H1 (cell line): ENCODE measurements at regions not wholly inside any gene's neighbourhood (a gene's known extent, or its start where the extent isn't known, plus 50 kb on each side); places are given as distances from the start of the nearest gene placed in this dataset.

Experiments used
- ASH2L ChIP-seq: fragments of 200-600, 300-600 bp; sonication (generic); IDR thresholded peaks from one replicate; pipeline ENCODE4 v1.7.1; 2017; ENCODE audit warnings: low read length
- ATF3 ChIP-seq: IDR thresholded peaks from 2 replicates; pipeline ENCODE4 v1.6.1; 2011; ENCODE audit warnings: low read depth, mild to moderate bottlenecking, low read length; ENCODE audit not compliant: insufficient read depth
- BRCA1 ChIP-seq: IDR thresholded peaks from 2 replicates; pipeline ENCODE4 v1.6.1; 2012; ENCODE audit warnings: low read depth, low read length, improper control_type of control experiment
- CBX5 ChIP-seq: fragments of 300-800, 300-1000 bp; sonication (generic); IDR thresholded peaks from 2 replicates; pipeline ENCODE4 v1.7.1; 2016; ENCODE audit warnings: antibody characterized with exemption, low read length, low read depth
- CBX8 ChIP-seq: fragments of 300-800, 300-1000 bp; sonication (generic); IDR thresholded peaks from 2 replicates; pipeline ENCODE4 v1.7.1; 2016; ENCODE audit warnings: low read depth, low read length, borderline replicate concordance
- E2F6 ChIP-seq: IDR thresholded peaks from 2 replicates; pipeline ENCODE4 v1.6.1; 2012; ENCODE audit warnings: inconsistent platforms
- GTF2F1 ChIP-seq: IDR thresholded peaks from 2 replicates; pipeline ENCODE4 v1.6.1; 2012; ENCODE audit warnings: low read depth, low read length, improper control_type of control experiment, borderline replicate concordance
- HDAC2 ChIP-seq, 2 experiments: fragments of 300-600 bp in 1 of 2; sonication (generic) in 1 of 2; IDR thresholded peaks; 2 replicates each; pipeline ENCODE4 v1.6.1; 2011 to 2012; ENCODE audit warnings: low read depth in 2 of 2, low read length in 2 of 2, mild to moderate bottlenecking in 2 of 2, moderate library complexity in 2 of 2, borderline replicate concordance in 1 of 2, inconsistent platforms in 1 of 2
- JUND ChIP-seq: IDR thresholded peaks from 2 replicates; pipeline ENCODE4 v1.6.1; 2011; ENCODE audit warnings: mild to moderate bottlenecking, improper control_type of control experiment, low read length
- KDM1A ChIP-seq: fragments of 200-600, 300-600 bp; sonication (generic); IDR thresholded peaks from 2 replicates; pipeline ENCODE4 v1.7.1; 2016; ENCODE audit warnings: mild to moderate bottlenecking, low read length, borderline replicate concordance
- KDM4A ChIP-seq: IDR thresholded peaks from one replicate; pipeline ENCODE4 v1.7.1; 2012; ENCODE audit warnings: low read depth, mild to moderate bottlenecking, moderate library complexity, low read length, inconsistent platforms; ENCODE audit not compliant: severe bottlenecking
- KDM5A ChIP-seq: fragments of 200-600 bp; IDR thresholded peaks from 2 replicates; pipeline ENCODE4 v1.7.1; 2012; ENCODE audit warnings: mild to moderate bottlenecking, low read length, inconsistent platforms, mixed read lengths
- NANOG ChIP-seq: IDR thresholded peaks from 2 replicates; pipeline ENCODE4 v1.6.1; 2011; ENCODE audit warnings: low read length, low read depth, mild to moderate bottlenecking, inconsistent platforms; ENCODE audit not compliant: insufficient read depth, poor library complexity, severe bottlenecking
- POLR2AphosphoS5 ChIP-seq: IDR thresholded peaks from 2 replicates; pipeline ENCODE4 v1.6.1; 2011; ENCODE audit warnings: low read depth, low read length
- RAD21 ChIP-seq, 2 experiments: IDR thresholded peaks in 1 of 2; conservative IDR thresholded peaks in 1 of 2; 2 replicates each; pipeline ENCODE4 v1.6.1; 2011; ENCODE audit warnings: low read depth in 2 of 2, low read length in 2 of 2, improper control_type of control experiment in 1 of 2, inconsistent platforms in 1 of 2, mild to moderate bottlenecking in 1 of 2, moderate library complexity in 1 of 2
- RXRA ChIP-seq: IDR thresholded peaks from 2 replicates; pipeline ENCODE4 v1.6.1; 2011; ENCODE audit warnings: low read depth, mild to moderate bottlenecking, low read length, moderate library complexity; ENCODE audit not compliant: insufficient read depth
- SAP30 ChIP-seq: fragments of 300-600 bp; sonication (generic); IDR thresholded peaks from 2 replicates; pipeline ENCODE4 v1.7.1; 2012; ENCODE audit warnings: low read length, moderate library complexity, mild to moderate bottlenecking, inconsistent platforms; ENCODE audit not compliant: insufficient read depth, insufficient replicate concordance
- SP1 ChIP-seq: IDR thresholded peaks from 2 replicates; pipeline ENCODE4 v1.6.1; 2011; ENCODE audit warnings: low read depth, low read length
- SUZ12 ChIP-seq: fragments of 200-600 bp; sonication (generic); IDR thresholded peaks from 2 replicates; pipeline ENCODE4 v1.6.1; 2012; ENCODE audit warnings: mild to moderate bottlenecking, inconsistent platforms, low read length, moderate library complexity, mixed read lengths
- TCF12 ChIP-seq: IDR thresholded peaks from 2 replicates; pipeline ENCODE4 v1.6.1; 2011; ENCODE audit warnings: low read depth, mild to moderate bottlenecking, low read length
- TEAD4 ChIP-seq: IDR thresholded peaks from 2 replicates; pipeline ENCODE4 v1.6.1; 2012; ENCODE audit warnings: low read depth, low read length, inconsistent platforms, mixed read lengths
- TF ChIP-seq, protein P1 (sequence below): IDR thresholded peaks from 2 replicates; pipeline ENCODE4 v1.6.1; 2011; ENCODE audit warnings: low read length, improper control_type of control experiment

DNA sequence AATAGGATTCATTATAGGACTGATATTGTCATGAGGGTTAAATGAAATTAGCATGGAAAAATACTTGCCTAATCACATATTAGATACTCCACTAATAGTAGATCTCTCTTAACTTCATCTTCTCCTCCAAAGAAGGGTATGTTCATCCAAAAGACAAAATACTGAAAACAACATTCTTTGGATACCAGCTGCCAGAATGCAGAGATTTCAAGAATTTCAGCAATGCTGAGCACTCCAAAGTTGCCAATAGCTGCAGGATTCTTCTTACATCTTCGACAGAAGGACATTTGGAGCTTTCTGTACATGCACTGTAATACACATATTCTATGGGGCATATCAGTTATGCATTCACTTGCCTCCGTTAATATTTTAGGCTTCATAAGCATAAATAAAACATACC, 436.5 kb downstream of the HAPSTR1 start (continued):
- TF ChIP-seq KDM4A (peak; percentile 43), BRCA1 (no peak), KDM1A (no peak), SUZ12 (no peak), TCF12 (peak; percentile 76; the same call in 1 of the 2 replicates), ASH2L (no peak), CBX5 (no peak), GTF2F1 (no peak), HDAC2 (IDR thresholded peaks at IDR 0.05; ENCODE audit: borderline replicate concordance in 1 of 2, low read depth in 2 of 2, low read length in 2 of 2) (peak in 1 of 2 experiments; percentile 59; a peak in 1 of 4 replicates), SP1 (peak; percentile 83), SAP30 (no peak), NANOG (peak; percentile 84), TEAD4 (peak; percentile 100), JUND (no peak), CBX8 (no peak), KDM5A (no peak), RAD21 (IDR thresholded peaks at IDR 0.05 in 1 of 2, conservative IDR thresholded peaks at IDR 0.05 in 1 of 2; ENCODE audit: low read depth in 2 of 2, low read length in 2 of 2) (no peak), E2F6 (no peak), POLR2AphosphoS5 (no peak), RXRA (no peak), ATF3 (no peak)
- TF ChIP-seq, protein P1, sequence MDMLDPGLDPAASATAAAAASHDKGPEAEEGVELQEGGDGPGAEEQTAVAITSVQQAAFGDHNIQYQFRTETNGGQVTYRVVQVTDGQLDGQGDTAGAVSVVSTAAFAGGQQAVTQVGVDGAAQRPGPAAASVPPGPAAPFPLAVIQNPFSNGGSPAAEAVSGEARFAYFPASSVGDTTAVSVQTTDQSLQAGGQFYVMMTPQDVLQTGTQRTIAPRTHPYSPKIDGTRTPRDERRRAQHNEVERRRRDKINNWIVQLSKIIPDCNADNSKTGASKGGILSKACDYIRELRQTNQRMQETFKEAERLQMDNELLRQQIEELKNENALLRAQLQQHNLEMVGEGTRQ: no peak
- TF ChIP-seq, all 59 proteins: peak for 13
